Thyroid gland (tissue), 4 donors: ENCODE measurements at regions not wholly inside any gene's neighbourhood (a gene's known extent, or its start where the extent isn't known, plus 50 kb on each side); places are given as distances from the start of the nearest gene placed in this dataset.

ENCODE experiments used
- POLR2A ChIP-seq, 2 donors: fragments of 450-650 bp; IDR thresholded peaks; one replicate each; pipeline ENCODE4 v1.6.1; 2017; ENCODE audit warnings: antibody characterized with exemption in 2 of 2, mild to moderate bottlenecking in 2 of 2, moderate library complexity in 1 of 2
- TF ChIP-seq, protein P1 (sequence below), 6 experiments: fragments of 200-600 bp in 3 of 6; fragments of 450-650 bp in 3 of 6; sonication (generic) in 3 of 6; IDR thresholded peaks; one replicate each; pipeline ENCODE4 v1.5.1; 2016 to 2019; ENCODE audit warnings: antibody characterized with exemption in 6 of 6, mild to moderate bottlenecking in 2 of 6, inconsistent platforms in 1 of 6, moderate library complexity in 1 of 6

- TF ChIP-seq, protein P1, sequence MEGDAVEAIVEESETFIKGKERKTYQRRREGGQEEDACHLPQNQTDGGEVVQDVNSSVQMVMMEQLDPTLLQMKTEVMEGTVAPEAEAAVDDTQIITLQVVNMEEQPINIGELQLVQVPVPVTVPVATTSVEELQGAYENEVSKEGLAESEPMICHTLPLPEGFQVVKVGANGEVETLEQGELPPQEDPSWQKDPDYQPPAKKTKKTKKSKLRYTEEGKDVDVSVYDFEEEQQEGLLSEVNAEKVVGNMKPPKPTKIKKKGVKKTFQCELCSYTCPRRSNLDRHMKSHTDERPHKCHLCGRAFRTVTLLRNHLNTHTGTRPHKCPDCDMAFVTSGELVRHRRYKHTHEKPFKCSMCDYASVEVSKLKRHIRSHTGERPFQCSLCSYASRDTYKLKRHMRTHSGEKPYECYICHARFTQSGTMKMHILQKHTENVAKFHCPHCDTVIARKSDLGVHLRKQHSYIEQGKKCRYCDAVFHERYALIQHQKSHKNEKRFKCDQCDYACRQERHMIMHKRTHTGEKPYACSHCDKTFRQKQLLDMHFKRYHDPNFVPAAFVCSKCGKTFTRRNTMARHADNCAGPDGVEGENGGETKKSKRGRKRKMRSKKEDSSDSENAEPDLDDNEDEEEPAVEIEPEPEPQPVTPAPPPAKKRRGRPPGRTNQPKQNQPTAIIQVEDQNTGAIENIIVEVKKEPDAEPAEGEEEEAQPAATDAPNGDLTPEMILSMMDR (IDR thresholded peaks at IDR 0.05), result no peak
- no peak for TF ChIP-seq POLR2A (IDR thresholded peaks at IDR 0.05)
Measured at GRCh38 chr13:39272994-39273393, 234.7 kb downstream of the NHLRC3 start.
